IMR-90 (cell line): ENCODE measurements at regions not wholly inside any gene's neighbourhood (a gene's known extent, or its start where the extent isn't known, plus 50 kb on each side); places are given as distances from the start of the nearest gene placed in this dataset.

Source experiments
- ATAC-seq: fragments of 200-7000 bp; cut with Tn5 transposase; 2 replicates; pipeline ENCODE4 v1.9.1; 2020; ENCODE audit warnings: low read depth, mild to moderate bottlenecking, moderate library complexity
- BruUV-seq: library from RNA; stranded (reverse); fragments of 400-500 nt; replicated peaks from 2 replicates; lab custom pipeline; 2021; lab: Mats Ljungman, UMichigan
- CTCF ChIA-PET: fragments of 300-600 bp; formaldehyde crosslinking; extraction: SDS; loops from one replicate; lab custom pipeline; 2021; ENCODE audit warnings: antibody characterized with exemption; lab: Yijun Ruan, JAX
- POLR2A ChIA-PET: fragments of 300-600 bp; sonication (Branson Sonifier 250); formaldehyde crosslinking; loops from one replicate; lab custom pipeline; 2022; ENCODE audit warnings: antibody characterized with exemption; ENCODE audit not compliant: unreplicated experiment; lab: Charles Lee
- DNase-seq: peaks from one replicate; pipeline ENCODE4 v3.0.0; 2013
- H2AFZ ChIP-seq: replicated peaks from 2 replicates; pipeline ENCODE3; 2013; ENCODE audit warnings: low read length, mild to moderate bottlenecking; ENCODE audit not compliant: poor library complexity
- H2AK5ac ChIP-seq: 2 replicates; pipeline ENCODE4 v1.6.1; 2013; ENCODE audit warnings: low read depth, low read length, inconsistent platforms
- H2AK9ac ChIP-seq: replicated peaks from 2 replicates; pipeline ENCODE3; 2013; ENCODE audit warnings: mild to moderate bottlenecking, low read depth, low read length, moderate library complexity; ENCODE audit not compliant: poor library complexity
- H2BK120ac ChIP-seq: 2 replicates; pipeline ENCODE4 v1.6.1; 2013; ENCODE audit warnings: low read depth, low read length, inconsistent platforms
- H2BK15ac ChIP-seq: 3 replicates; pipeline ENCODE4 v1.6.1; 2013; ENCODE audit warnings: low read depth, low read length, inconsistent platforms
- H2BK20ac ChIP-seq: 2 replicates; pipeline ENCODE4 v1.6.1; 2013; ENCODE audit warnings: low read depth, mild to moderate bottlenecking, inconsistent platforms, low read length, moderate library complexity
- H2BK5ac ChIP-seq: 2 replicates; pipeline ENCODE4 v1.6.1; 2013; ENCODE audit warnings: mild to moderate bottlenecking, low read depth, low read length, inconsistent platforms; ENCODE audit not compliant: poor library complexity, severe bottlenecking
- H3K14ac ChIP-seq: replicated peaks from 2 replicates; pipeline ENCODE4 v1.6.1; 2013; ENCODE audit warnings: low read depth, low read length, inconsistent platforms
- H3K18ac ChIP-seq: 2 replicates; pipeline ENCODE4 v1.6.1; 2013; ENCODE audit warnings: low read depth, low read length, control low read depth
- H3K23ac ChIP-seq: 2 replicates; pipeline ENCODE4 v1.6.1; 2013; ENCODE audit warnings: low read depth, low read length, inconsistent platforms
- H3K27ac ChIP-seq: 2 replicates; pipeline ENCODE4 v1.5.1; 2013; ENCODE audit warnings: mild to moderate bottlenecking, control low read depth, low read length; ENCODE audit not compliant: insufficient read depth
- H3K27me3 ChIP-seq: 2 replicates; pipeline ENCODE4 v1.6.1; 2013; ENCODE audit warnings: low read length; ENCODE audit not compliant: control insufficient read depth, insufficient read depth
- H3K36me3 ChIP-seq: 2 replicates; pipeline ENCODE4 v1.6.1; 2013; ENCODE audit warnings: low read length, mixed read lengths; ENCODE audit not compliant: control insufficient read depth, insufficient read depth
- H3K4ac ChIP-seq: 2 replicates; pipeline ENCODE4 v1.6.1; 2013; ENCODE audit warnings: low read depth, low read length, inconsistent platforms
- H3K4me1 ChIP-seq: 2 replicates; pipeline ENCODE4 v1.6.1; 2013; ENCODE audit warnings: low read length, mixed read lengths; ENCODE audit not compliant: control insufficient read depth, insufficient read depth
- H3K4me2 ChIP-seq: 2 replicates; pipeline ENCODE4 v1.6.1; 2013; ENCODE audit warnings: low read depth, mild to moderate bottlenecking, control low read depth, low read length, moderate library complexity
- H3K4me3 ChIP-seq: 2 replicates; pipeline ENCODE4 v1.5.1; 2013; ENCODE audit warnings: low read depth, mild to moderate bottlenecking, control low read depth, low read length, moderate library complexity; ENCODE audit not compliant: insufficient read depth
- H3K56ac ChIP-seq: 2 replicates; pipeline ENCODE4 v1.6.1; 2013; ENCODE audit warnings: low read length, inconsistent platforms; ENCODE audit not compliant: insufficient read depth; ENCODE audit errors: extremely low read depth
- H3K79me1 ChIP-seq, 2 experiments: 2 replicates each; pipeline ENCODE4 v1.6.1; 2013; ENCODE audit warnings: low read length in 2 of 2, inconsistent platforms in 1 of 2, low read depth in 1 of 2
- H3K9ac ChIP-seq: 2 replicates; pipeline ENCODE4 v1.6.1; 2013; ENCODE audit warnings: low read depth, low read length, control low read depth
- H3K9me1 ChIP-seq: 2 replicates; pipeline ENCODE4 v1.6.1; 2013; ENCODE audit warnings: low read length, inconsistent platforms; ENCODE audit not compliant: insufficient read depth
- H3K9me3 ChIP-seq: 2 replicates; pipeline ENCODE4 v1.6.1; 2013; ENCODE audit warnings: low read length; ENCODE audit not compliant: control insufficient read depth, insufficient read depth
- H4K20me1 ChIP-seq: 2 replicates; pipeline ENCODE4 v1.6.1; 2013; ENCODE audit warnings: low read length, inconsistent platforms; ENCODE audit not compliant: insufficient read depth
- H4K5ac ChIP-seq: 2 replicates; pipeline ENCODE4 v1.6.1; 2013; ENCODE audit warnings: mild to moderate bottlenecking, low read depth, low read length, control low read depth
- H4K8ac ChIP-seq, 2 experiments: 2 replicates each; pipeline ENCODE4 v1.6.1; 2013; ENCODE audit warnings: low read depth in 2 of 2, low read length in 2 of 2, control low read depth in 1 of 2, inconsistent platforms in 1 of 2
- H4K91ac ChIP-seq: 2 replicates; pipeline ENCODE4 v1.6.1; 2013; ENCODE audit warnings: low read depth, low read length, inconsistent platforms; ENCODE audit not compliant: insufficient read depth
- CEBPB ChIP-seq: IDR thresholded peaks from 2 replicates; pipeline ENCODE4 v1.6.1; 2012; ENCODE audit warnings: low read depth, low read length, improper control_type of control experiment
- MAFK ChIP-seq: IDR thresholded peaks from 2 replicates; pipeline ENCODE4 v1.6.1; 2012; ENCODE audit warnings: low read depth, low read length, improper control_type of control experiment
- POLR2A ChIP-seq: IDR thresholded peaks from 2 replicates; pipeline ENCODE4 v1.6.1; 2012; ENCODE audit warnings: mild to moderate bottlenecking, low read depth, low read length
- RAD21 ChIP-seq: IDR thresholded peaks from 2 replicates; pipeline ENCODE4 v1.6.1; 2012; ENCODE audit warnings: low read length, improper control_type of control experiment
- WGBS, 2 experiments: methylation state at CpG; one replicate each; pipeline versions ENCODE4 v1.1.5 to v1.1.7; 2013; ENCODE audit warnings: missing lambda C conversion rate in 2 of 2; ENCODE audit not compliant: insufficient read length in 1 of 2; ENCODE audit errors: extremely low coverage in 2 of 2; 5-methylcytosine and 5-hydroxymethylcytosine counted together
- dilution Hi-C: fragments of 300-500 bp; cut with HindIII; formaldehyde crosslinking; loops from one replicate; pipeline ENCODE4 v1.14.3; 2018; ENCODE audit warnings: low sequenced_read_pairs; ENCODE audit not compliant: unreplicated experiment
- in situ Hi-C: fragments of 300-500 bp; cut with MboI; formaldehyde crosslinking; loops from 3 replicates; pipeline ENCODE4 v1.14.3; 2019; ENCODE audit warnings: low sequenced_read_pairs, inconsistent platforms, mixed read lengths
- intact Hi-C: fragments of 100-400 bp; cut with micrococcal nuclease; formaldehyde crosslinking; loops from 2 replicates; pipeline ENCODE4 v1.10.0; 2022

DNA sequence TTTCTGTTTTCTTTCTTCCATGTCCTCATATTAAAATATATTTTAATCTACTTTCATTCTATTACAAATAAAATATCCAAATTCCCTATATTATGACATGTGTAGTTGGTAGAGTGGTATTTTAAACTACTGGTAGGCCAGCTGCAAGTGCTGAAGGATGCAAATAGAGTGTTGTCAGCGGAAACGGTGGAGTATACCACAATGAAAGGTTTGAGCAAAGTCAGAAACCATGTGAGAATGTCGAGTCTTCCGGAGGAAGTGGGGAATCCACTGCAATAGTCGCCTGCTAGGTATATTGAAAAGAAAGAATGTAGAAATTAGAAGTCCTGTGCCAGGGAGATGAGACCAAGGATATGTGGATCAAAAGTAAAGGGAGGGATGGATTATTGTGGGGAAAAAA is 373.9 kb downstream of the DSEL start:
- TF ChIP-seq CEBPB = no peak
- no peak for TF ChIP-seq MAFK
- no peak for TF ChIP-seq POLR2A
- TF ChIP-seq RAD21 = no peak
- Histone ChIP-seq H3K4ac (no peak overlapping the region), H3K27ac (no peak overlapping the region), H2AFZ (no peak overlapping the region), H4K8ac (no peak overlapping the region), H3K18ac (no peak overlapping the region), H4K91ac (no peak overlapping the region), H3K14ac (no peak overlapping the region), H4K20me1 (no peaks in the 10 kb centered on the region), H2AK5ac (no peak overlapping the region), H3K23ac (no peak overlapping the region), H2BK15ac (no peak overlapping the region), H3K9me3 (no peaks in the 10 kb centered on the region), H2BK120ac (no peak overlapping the region), H3K56ac (no peak overlapping the region), H3K4me1 (no peaks in the 10 kb centered on the region), H3K27me3 (no peaks in the 10 kb centered on the region), H4K5ac (no peak overlapping the region), H3K4me2 (no peak overlapping the region), H3K9ac (no peak overlapping the region), H3K4me3 (no peak overlapping the region), H3K36me3 (no peaks in the 10 kb centered on the region), H3K79me1 (no peaks in the 10 kb centered on the region), H2BK20ac (no peak overlapping the region), H3K9me1 (no peaks in the 10 kb centered on the region), H2BK5ac (no peak overlapping the region), H2AK9ac (no peak overlapping the region)
- intact Hi-C loops (no loop called here), dilution Hi-C loops (no loop called here), in situ Hi-C loops (no loop called here)
- no TSS peak for BruUV-seq
- WGBS, 2 experiments = 82% methylated on average over 4 of the region's 5 CpGs; no CpG with 5 or more reads in 1 of the 2 experiments
- no peak for DNase-seq
- CTCF ChIA-PET = no interaction called here
- POLR2A ChIA-PET = no interaction called here
- ATAC-seq = no peak
